ENCODE measurements at regions not wholly inside any gene's neighbourhood (a gene's known extent, or its start where the extent isn't known, plus 50 kb on each side); places are given as distances from the start of the nearest gene placed in this dataset.

DNA sequence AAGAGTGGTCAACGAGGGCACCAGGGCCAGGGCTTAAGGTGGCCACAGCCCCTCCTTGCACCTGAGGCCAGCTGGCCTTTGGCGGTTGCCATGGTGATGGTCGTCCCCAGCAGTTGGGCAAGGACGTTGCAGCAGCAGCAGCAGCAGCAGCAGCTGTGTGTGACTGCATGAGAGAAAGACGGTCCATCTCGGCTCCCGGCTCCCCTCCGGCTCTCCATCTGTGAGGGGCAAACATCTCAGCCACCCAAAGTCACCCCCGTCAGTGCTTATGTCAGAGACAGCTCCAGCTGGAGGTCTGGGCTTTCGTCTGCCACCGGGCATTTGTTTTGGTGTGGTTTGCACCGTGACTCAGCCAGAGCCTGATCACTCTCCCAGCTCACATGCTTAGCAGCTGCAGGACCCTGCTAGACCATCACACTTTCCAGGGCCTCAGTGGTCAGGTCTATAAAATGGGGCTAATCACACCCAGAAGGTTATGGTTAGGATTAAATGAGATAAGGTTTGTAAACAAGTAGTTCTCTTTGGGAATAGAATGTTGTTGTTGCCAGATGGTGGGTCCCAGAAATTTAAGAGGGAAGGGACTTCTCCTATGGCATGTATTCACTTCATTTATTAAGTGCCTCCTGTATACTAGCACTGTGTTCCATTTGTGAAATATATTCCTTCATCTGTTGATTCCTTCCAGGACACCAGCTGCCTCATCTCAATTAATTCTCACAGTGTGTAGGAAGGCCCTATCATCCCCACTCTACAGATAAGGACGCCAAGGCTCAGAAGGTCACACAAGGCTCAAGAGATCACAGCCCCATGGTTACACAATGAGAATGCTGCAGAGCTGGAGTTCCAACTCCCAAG is 212.6 kb upstream of the LHX5 start:
- DNase-seq = no peak

DNA sequence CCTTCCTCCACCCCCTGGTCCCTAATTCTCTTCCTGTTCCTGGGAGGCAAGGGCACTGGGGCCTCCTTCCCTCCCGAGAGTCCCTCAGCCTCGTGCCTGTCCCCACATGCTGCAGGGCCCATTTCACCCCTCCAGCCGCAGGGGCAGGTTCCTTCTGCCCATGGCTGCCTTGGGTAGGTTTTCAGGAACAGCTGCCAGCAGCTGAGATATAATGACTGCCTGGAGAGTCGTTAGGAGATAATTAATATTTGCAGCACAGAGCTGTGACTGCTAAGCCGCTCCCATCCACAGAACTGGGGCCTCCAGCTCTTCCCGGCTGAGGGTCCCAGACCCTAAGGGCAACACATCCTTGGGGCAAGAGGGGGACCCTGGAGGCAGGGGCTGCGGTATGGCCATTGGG is 211.9 kb upstream of the LHX5 start:
- no peak for DNase-seq

DNA sequence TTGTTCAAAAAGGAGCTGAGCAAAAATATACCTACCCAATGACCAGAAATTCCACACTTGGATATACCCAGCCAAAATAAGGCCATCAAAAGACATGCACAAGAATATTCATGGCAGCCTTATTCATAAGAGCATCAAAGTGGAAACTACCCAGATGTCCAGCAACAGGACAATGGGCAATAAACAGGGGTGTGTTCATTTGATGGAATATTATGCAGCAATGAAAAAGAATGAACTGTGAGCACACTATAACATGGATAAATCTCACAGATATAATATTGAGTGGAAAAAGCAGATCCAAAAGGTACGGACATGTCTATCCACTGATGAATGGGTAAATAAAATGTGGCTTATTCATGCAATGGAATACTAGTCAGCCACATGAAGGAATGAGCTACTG is 209.2 kb upstream of the LHX5 start:
- no peak for DNase-seq

DNA sequence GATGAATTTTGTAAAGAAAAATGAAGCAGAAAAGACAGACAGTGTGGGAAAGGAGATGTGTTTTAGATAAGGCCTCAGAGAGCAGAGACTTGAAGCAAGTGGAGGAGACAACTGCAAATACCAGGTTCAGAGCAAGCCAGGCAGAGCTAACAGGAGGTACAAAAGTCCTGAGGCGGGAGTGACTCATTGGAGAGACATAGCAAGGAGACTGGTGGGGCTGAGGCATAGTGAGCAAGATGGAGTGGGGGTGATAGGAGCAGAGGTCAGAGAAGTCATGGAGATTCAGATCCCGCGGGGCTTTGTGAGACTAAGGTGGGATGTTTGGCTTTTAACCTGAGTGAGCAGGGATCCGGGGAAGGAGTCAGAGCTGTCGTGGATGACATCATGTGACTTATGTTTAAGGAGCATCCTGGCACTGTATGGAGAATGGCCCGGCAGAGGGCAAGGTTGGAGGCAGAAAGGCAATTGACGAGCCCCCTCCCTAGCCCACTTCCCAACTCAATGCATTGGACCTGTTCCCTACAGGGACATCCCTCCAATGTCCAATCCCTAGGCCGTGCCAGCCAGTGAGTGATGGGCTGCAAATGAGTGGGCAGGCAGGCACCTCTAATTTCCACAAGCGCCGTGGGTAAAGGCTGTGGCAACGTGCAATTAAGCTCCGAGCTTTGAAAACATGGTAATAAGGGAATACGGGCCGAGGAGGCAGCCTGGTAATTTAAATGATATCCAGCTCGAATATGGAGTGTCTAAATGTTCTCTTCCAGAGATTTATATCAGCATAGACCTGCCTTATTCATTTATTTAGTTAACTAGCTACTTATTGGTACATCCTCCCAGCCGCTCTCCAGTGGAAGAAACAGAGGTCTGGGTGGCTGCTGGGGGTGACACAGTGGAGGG is 206.8 kb upstream of the LHX5 start:
- no peak for DNase-seq

DNA sequence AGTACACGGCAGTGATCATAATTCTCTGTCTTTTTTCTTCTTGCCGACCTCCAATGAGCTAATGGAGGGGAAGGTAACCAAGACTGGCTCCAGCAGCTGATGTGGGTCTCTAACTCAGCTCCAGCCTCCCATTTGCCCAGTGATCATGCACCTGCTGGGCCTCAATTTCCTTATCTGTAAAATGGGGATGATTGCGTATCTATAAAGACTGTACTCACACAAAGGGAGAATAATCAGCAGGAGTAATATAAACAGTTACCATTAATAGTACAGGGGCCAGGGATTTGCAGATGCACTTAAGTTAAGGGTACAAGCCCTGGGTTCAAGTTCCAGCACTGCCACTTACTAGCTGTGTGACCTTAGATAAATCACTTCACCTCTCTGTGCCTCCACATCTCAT is 204.9 kb upstream of the LHX5 start:
- DNase-seq = no peak

DNA sequence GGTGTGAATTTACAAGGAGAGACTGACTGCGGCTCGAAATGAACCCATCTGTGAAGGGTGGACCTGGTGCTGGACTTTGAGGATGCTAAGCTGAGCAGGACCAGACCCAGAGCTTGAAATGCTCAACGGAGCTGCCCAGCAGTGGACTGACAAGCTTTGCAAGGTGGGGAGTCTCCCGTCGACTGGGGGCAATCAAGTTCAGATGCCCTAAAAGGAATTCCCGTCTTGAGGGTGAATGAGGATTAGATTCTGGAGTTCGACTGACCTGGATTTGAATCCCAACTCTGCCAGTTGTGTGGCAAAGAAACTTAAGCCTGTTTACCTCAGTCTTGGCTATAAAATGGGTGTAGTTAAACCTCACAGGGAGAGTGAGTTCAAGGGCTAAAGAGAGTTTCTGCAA is 204.4 kb upstream of the LHX5 start:
- no peak for DNase-seq

DNA sequence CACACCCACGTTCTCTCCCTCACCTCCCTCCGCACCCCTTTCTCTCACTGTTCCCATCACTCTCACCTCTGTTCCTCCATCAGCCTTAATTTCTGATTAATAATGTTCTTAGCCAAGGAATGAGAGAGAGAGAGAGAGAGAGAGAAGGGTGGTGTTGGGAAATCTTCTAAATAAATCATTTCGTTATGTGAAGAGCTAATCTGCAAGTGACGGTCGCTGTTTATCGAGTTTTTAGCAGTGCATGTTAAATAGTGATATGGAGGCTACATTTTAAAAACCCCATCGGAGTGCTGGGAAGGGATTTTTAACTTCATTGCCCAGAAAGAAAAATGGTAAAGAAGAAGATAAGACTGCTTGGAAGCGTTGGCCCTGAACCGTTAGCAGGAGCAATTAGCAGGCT is 203.3 kb upstream of the LHX5 start:
- DNase-seq = no peak

DNA sequence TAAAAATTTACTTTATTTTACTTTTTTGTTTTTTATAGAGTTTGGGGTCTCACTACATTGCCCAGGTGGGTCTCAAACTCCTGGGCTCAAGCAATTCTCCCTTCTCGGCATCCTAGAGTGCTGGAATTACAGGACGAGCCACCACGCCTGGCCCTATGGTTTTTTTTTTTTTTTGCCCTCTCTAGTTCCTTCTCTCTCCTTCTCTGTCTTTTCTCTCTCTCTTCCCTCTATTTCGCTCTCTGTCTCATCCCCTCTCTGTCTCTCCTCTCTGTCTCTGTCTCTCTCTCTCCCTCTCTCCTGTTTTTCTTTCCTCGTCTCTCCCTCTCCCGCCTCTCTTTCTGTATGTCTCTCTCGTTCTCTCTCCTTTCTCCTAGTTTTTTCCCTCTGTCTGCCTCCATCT is 202.6 kb upstream of the LHX5 start:
- no peak for DNase-seq

DNA sequence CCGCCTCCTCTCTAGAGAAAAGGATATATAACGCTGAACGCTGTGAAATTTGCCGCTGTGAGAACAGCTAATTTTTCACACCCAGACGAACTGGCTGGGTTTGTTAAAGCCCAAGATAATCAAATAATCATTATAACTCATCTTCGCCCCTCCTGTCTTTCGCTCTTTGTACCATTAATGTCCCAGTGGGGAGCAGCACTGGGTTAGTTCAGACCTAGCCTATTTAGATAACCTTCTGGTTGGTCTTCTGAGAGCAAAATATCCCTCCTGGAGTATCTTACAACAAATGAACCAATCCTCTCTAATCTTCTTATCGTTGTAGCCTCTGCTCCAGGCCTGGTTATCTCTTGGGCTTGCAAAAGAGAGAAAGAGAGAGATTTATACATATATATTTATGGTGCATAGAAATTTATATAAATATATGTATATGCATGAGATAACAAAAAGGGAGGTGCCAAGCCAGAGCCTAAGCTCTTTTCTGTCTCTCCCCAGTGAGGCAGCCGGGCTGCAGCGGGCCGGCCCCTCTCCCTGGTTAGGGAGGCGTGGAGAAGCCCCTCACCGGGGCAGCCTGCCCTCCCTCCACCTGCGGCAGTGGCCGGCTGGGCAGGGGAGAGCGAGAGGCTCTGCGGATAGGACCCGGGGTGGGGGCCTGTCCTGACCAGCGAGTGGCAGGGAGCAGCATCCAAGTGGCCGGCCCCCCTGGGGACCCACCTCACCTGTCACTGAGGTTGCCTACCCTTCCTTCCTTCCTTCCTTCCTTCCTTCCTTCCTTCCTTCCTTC is 202.0 kb upstream of the LHX5 start:
- DNase-seq = no peak

DNA sequence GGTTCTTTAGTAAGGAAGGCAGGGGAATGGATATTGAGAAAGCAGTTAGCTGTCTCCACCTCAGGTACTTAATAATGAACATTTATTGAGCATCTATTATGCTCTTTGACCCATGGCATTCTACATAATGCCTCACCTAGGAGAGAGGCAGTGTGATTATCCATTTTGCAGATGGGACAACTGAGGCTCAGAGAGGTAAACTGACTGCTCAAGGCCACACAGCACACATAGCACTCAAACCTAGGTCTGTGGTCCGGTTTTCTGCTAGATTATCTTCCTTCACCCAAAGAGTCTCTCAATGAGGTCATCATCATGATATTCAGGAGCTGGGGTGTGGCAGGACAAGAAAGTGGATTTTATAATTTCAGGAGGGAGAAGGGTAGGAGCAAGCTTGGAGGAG is 199.1 kb upstream of the LHX5 start:
- no peak for DNase-seq

DNA sequence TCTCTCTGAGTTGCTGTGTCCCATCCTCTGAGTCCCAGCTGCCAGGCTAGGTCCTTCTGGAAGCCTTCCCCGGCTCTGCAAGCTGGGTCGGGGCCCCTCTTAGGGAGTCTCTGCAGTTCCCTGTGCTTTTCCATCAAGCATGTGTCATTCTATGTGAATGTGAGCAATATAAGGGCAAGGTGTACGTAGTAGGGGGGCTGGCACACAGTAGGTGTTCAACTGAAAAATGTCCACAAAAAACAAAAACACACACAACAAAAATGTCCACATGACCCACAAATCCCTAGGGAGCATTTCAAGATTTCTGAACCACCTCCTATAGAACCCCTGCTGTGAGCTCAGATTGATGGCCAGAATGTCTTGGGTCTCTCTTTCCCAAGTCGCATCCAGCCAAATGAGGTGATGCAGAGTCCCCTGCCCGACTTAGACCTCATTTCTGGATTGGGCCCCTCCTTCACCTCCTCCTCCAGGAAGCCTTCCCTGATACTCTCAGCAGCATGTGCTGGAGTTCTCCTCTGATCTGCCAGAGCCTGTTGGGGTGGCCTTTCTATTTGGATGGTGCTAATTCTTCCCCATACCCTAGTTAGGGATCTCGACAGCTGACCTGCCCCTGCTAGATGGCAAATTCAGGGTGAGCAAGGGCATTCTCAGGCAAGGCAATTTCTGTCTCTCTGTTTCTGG is 196.1 kb upstream of the LHX5 start:
- no peak for DNase-seq

DNA sequence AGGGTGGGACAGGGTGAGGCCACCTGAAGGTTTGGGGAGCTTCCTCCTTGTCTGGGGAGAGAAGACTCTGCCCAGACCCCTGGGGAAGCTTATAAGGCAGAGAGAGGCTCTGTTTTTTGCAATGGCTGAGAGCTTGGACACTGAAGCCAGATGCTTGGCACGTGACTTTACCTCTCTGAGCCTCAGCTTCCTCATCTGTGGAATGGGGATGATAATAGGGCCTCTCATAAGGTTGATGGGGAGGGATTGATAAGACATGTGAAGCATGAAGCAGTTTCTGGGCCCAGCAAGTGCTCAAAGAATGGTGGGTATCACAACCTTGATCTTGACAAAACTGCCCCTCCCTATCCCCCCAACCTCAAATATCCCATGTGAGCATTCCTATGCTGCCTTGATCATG is 195.4 kb upstream of the LHX5 start:
- no peak for DNase-seq

DNA sequence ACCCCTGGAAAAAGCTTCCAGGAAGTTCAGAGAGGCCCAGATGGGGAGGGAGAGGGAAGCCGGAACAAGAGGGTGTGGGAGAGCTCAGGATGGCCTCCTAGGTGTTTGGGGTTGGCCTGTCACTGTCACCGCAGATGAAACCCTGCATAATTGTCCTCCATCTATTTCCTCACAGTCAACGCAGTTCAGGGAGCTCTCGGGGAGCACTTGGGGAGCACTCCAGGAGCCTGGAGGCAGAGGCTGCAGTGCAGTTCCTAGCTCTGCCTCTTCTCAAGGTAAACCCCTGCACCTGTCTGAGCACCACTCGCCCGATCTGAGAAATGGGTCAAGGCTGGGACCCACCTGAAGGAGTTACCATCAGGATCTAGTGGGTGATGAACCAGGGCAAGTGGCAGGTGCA is 194.6 kb upstream of the LHX5 start:
- DNase-seq = no peak

DNA sequence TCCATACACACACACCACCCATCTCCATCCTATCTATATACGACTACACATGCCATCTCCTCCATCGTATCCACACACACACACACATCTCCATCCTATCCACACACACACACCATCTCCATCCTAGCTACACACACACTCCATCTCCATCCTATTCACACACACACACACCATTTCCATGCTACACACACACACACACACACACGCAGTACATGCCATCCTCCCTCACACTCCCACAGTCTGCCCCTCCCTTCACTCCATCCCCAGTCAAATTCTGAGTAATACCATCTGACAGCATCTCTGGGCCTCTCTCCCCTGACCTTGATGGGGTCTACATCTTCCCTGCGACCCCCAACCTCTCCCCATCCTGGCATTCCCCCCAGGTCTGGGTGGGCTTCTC is 193.8 kb upstream of the LHX5 start:
- no peak for DNase-seq

DNA sequence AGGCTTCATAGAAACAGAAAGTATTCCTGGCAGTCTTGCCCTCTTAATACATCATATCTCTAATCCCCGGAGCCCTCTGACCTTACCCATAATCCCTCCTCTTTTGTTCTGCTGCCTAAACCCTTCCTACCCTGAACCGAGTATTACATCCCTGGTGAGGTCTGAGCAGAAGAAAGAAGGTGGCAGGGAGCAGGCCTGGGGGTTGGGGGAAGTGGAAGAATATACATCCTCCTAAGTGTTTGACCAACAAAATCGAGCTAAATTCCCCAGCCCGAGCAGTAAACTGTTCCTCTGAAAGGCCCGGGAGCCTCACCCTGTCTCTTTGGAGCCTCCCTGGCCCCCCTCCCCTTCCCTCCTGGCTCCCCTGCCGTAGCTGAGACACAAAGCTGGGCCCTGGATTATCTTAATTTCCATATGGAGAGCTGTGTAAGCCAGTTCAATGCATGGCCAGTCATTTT is 192.6 kb upstream of the LHX5 start:
- no peak for DNase-seq

DNA sequence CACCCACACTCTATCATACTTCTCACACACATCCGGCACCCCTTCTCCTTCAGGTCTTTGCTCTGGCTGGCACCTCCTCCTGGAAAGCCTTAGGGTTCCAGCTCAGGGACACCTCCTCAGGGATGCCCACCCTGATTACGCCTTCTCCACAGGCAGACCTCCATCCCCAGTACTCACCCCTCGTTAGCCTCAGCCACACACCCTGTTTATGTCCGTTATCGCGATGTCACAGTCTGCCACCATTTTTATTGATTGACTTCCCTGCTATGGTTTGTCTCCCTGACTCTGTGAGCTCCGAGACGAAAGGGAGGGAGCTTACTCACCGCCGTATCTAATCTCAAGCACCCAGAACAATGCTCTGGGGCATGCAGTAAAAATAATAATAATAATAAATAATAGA is 191.7 kb upstream of the LHX5 start:
- no peak for DNase-seq

DNA sequence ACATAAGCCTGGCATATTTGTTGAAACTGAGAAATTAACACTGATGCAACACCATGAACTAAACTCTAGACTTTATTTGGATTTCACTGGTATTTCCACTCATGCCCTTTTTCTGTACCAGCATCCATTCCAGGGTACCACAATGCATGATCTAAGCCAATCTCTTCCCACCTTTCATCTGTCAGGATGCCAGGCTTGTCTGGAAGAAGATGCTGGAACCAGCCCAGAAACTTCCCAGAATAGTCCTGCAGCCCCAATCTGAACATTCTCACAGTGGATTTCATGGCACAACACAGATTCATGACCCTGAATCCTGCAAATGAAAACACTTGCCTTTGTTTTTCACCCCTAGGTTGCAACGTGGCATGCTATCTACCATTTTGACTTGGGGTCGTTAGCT is 189.3 kb upstream of the LHX5 start:
- DNase-seq = no peak

DNA sequence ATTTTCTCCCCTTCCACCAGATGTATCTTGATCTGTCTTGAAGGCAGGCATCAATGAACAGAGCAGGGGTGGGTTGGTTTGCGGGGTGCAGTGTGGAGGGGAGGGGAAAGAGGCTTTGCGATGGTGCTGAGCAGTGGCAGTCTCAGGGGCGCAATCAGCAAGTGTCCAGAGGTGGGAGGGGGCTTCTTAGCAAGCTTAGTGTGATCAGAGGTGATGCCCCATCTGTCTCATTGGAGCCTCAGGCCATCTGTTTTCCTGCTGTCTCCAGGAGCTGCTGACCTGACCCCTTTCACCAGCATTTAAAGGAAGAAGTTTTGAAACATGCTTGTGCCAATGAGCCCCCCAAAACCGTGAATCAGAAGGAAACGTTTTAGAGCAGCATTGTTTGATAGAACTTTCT is 187.7 kb upstream of the LHX5 start:
- DNase-seq = no peak

DNA sequence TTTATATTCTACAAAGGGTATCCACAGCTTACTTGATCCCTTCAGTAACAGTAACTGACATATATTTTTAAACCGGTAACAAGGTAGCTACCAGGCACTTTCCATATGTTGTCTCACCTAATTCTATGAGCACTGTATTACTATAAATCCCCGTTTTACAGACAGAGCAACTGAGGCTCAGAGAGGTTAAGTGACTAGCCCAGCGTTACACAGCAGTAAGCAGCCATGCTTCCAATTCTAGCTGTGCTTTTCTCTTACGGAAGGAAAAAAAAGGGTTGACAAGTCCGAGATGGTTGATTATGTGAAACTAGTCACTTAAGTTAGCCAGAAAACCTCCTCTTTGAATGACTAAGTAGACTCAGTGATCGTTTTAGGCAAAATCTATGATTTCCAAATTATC is 187.3 kb upstream of the LHX5 start:
- DNase-seq = no peak

DNA sequence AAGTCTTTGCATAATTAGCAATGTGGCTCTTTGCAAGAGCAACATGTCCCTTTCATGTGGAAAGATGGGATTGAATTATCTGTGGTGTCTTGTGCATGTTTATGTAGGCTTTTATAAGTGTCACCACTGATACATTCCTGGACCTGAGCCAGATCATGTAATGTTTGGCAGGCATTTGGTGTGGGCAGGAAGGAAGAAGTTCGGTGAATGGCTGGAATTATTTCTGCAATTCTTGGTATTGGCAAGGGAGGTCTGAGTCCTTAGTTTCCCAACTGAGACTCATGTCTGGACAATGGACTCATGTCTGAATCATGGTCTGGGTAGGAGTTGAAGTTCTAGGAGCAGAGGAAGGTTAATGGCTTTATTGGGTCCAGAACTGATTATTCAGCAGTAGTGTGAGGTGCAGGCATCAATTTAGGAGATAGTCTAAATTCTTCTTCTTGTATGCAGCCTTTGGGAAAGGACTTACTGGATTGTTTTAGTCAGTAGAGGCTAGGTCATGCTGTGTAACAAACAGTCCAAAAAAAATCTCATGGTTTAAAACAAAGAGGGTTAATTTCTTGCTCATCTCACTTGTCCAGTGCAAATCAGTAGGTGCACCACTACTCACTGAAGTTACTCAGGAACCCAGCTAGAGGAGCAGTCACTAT is 186.5 kb upstream of the LHX5 start:
- no peak for DNase-seq

DNA sequence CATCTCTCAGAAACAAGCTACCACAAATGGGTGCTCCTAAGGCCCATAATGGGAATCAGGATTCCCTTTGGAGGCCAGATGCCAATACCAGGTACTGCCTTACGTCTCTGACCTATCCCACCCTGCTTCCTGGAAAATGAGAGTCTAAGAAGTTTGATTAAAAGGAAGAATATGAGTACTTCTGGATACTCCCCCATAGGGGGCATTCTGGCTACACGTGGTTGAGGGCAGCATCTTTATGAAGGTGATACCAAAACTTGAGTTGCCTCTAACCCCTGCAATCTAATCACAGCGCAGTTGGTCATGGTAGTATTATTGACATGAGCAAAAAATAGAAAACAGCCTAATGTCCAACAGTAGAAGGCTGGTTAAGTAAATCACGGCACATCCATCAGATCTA is 184.2 kb upstream of the LHX5 start:
- no peak for DNase-seq

DNA sequence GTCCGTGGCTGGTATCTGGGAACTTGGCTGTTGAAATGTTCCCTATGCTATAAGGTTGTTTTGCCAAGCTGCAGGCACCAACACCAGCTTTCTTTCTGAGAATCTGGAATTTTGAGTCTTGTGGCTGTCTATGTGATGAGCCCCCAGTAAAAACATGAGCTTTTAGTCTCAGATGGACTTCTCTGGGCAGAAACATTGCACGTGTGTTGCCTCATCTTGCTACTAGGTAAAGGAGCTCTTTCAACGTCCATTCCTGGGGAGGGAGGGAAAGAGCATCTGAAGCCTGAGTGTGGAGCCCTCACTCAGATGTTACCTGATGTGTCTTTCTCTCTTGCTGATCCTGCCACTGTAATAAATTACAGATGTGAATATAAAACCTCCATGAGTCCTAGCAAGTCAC is 183.8 kb upstream of the LHX5 start:
- no peak for DNase-seq

Data from NCI-H187 treated with DMSO at 0.1 percent for 48 hours (cell line).